Hypothalamus (tissue), 51 donors: ENCODE measurements at regions not wholly inside any gene's neighbourhood (a gene's known extent, or its start where the extent isn't known, plus 50 kb on each side); places are given as distances from the start of the nearest gene placed in this dataset.

Experiments used
- DNase-seq, 51 donors: peaks; one replicate each; lab custom pipeline; 2025; lab: John Stamatoyannopoulos, UW

DNA sequence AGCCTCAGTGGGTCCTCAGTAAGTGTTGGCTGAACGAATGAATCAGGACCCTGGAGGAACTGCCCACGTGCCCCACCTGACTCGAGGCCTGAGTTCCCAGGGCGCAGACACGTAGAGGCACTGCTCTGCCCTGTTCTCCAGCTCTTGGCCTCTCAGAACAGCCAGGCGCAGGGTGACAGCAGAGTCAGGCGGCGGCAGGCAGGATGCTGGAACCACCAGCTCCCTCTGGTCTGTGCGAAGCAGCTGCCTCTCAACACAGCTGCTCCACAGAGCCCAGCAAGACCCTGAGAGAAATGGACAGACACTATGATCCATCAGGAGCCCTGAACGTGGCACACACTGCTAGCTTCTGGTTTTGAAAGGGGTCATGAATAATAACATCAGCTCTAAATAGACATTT lies 53.1 kb upstream of the BCO1 start:
- DNase-seq: peak in 27 of 51 donors; percentile 2 to 75 (median 30)

DNA sequence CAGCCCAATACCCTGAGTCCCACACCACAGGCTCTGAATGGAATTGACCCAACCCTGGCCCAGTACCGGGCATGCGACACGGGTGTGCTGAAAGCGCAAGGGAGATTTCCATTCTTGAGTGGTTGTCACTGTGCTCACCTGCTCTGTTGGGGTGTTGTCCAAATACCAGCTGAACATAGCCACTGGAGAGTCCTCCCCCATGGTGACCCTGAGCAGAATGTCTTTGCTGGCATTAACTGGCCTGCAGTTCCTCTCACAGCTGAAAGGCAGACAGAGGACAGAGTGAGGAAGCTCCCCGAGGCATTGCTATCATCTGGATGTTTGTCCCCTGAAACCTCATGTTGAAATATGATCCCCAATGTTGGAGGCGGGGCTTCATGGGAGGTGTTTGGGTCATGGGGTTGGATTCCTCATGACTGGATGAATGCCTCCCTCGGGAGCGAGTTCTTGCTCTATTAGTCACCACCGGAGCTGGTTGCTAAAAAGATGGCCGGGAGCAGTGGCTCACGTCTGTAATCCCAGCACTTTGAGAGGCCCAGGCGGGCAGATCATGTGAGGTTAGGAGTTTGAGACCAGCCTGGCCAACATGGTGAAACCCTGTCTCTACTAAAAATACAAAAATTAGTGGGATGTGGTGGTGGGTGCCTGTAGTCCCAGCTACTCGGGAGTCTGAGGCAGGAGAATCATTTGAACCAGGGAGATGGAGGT lies 57.3 kb upstream of the BCO1 start:
- DNase-seq: peak in 1 of 51 donors; percentile 7

DNA sequence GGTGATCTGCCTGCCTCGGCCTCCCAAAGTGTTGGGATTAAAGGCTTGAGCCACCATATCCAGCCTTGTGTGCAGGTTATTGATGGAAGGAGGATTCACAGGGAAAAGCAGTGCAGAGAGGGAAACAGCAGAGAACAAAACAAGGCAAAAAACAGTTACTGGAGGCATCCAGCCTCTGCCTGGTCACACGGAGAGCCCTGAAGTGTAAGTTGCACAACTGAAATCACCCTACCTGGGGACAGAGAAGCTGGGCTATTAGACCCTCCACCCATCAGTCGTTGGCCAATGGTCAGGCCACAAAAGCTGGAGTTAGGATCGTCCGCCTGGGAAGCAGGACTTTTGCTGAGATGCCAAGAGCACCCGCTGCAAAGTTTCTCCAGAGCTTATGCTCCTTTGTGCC lies 57.9 kb upstream of the BCO1 start:
- DNase-seq: no peak

GRCh38 chr16:81179219-81179618 lies 59.3 kb upstream of the BCO1 start:
- no peak for DNase-seq

DNA sequence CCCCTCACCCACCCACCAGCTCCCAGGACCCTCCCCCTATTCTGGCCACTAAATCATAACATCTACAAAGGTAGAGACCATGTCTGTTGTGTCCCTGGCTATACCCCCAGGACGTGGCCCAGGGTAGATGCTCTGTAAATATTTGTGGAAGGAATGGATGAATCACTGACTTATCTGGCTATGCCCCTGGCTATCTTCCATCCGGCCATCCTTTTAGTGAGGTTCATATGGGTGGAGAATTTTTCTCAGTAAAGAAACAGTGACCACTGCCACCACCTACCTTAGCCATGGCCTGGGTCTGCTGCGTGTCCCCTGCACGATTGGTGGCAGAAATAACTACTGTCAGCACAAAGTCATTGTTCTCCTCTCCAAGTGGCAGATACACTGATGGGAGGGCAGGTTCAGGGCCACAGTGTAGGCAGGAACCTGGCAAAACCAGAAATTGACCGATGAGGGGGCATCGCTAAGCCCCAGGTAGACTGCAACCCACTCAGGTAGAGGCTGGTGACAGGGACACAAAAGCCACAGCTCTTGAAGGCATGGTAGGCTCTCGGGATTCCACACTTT lies 63.1 kb upstream of the BCO1 start:
- DNase-seq: no peak

- no peak for DNase-seq
Measured at GRCh38 chr16:81174644-81175324, 63.7 kb upstream of the BCO1 start.

DNA sequence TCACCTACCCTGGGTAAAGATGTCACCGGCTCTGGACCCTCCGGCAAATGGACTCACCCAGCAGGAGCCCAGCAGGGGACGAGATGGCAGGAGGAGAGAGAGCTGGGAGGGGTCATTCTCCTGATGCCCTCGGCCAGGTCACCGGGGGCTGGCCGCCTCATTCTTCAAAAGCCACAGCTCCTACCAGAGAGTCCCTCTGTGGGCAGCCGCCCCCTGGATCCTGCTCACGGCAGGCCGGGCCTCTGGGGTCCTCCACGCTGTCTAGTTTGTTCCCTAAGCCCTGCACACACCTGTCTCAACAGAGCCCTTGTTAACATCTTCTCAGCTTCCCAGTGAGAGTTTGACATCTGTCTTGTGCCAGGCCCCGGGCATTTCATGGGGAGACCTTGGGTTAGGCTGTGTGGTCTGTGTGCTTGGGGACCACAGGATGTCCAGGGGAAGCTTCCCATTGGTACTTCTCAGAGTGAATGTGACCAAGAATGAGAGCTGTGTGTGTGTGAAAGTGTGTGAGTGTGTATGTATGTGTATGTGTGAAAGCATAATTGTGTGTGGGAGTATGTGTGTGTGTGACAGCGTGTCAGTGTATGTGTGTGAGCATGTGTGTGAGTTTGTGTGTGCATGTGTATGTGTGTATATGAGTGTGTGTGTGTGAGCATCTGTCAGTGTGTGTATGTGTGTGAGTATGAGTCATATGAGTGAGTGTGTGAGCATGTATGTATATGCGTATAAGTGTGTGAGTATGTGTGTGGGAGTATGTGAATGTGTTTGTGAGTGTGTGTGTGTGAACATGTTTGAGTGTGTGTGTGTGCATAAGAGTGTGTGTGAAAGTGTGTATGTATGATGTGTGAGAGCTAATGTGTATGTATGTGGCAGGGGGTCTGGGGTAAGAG lies 65.5 kb upstream of the BCO1 start:
- DNase-seq: no peak

GRCh38 chr16:81170824-81171223 lies 67.7 kb upstream of the BCO1 start:
- DNase-seq: no peak

GRCh38 chr16:81168406-81168805 lies 70.1 kb upstream of the BCO1 start:
- no peak for DNase-seq

GRCh38 chr16:81167851-81168250 lies 70.6 kb upstream of the BCO1 start:
- no peak for DNase-seq

DNA sequence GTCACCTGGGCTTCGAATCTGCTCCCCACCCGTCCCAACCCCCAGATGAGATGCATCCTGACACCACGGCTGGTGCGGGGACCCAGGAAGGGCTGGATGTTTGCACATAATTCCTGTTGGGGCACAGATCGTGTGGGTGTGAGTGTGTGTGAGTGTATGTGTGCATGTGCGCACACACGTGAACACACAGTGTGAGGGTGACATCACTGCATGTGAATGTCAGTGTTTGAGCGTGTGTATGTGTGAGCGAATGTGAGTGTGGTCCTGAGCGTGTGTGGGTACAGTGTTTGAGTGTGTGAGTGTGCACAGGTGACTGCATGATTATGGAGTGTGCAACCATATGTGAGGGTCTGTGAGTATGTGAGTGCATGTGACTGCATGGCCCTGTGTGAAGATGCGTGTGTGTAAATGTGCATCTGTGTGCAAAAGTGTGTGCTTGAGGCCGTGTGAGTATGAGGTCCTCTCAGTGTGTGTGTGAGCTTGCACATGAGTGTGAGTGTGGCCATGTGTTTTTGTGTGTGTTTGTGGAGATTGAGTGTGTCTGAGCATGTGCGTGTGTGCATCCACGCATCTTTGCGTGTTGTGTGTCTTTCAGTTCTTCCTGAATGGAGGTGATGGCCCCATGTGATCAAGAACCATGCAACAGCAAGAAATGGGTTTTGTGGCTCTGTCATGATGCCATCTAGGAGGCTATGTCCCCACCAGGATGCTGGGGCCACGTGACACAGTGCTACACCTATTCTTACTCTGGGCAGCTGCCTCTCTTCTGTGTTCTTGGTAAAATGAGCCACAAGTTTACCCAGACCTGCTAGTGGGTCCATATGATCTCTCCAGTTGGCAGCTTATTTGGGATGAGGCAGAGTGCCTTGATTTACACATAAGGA lies 70.5 kb upstream of the GCSH start:
- DNase-seq: no peak

GRCh38 chr16:81165411-81166097 lies 69.4 kb upstream of the GCSH start:
- no peak for DNase-seq

DNA sequence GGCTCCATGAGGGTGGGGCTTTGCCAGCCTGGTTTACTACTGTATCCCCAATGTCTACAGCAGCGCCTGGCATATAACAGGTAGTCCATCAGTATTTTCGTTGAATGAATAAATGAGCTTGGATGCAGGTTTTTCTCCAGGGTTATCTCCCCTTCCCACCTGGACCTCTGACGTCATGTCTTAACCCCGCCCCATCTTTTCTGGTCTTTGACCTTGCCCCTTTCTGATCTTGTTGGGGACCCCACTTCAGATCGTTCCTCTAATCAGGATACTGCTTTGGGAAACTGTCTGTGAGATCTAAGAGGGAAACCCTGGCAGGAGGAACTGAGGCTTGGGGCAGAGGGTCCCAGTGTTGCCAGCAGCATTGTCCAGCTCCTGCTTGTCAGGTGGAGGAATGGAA lies 68.8 kb upstream of the GCSH start:
- DNase-seq: no peak

DNA sequence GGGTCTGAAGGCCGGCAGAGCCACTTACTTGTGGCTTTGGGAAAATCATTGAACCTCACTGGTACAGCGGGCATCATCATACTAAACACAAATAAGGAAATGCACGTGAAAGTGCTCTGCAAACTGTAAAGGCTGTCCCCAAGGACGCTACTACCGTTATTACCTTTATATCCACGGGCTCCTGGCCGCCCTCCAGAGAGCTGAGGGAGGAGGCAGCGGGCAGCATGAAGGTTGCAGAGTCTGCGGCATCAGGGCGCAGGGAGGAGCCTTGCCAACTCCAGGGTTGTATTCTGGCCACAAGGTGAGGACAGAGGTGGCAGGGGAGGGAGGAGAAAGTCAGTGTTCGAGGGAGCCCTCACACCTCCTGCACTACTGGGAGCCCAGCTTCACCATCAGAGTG lies 68.3 kb upstream of the GCSH start:
- DNase-seq: no peak

DNA sequence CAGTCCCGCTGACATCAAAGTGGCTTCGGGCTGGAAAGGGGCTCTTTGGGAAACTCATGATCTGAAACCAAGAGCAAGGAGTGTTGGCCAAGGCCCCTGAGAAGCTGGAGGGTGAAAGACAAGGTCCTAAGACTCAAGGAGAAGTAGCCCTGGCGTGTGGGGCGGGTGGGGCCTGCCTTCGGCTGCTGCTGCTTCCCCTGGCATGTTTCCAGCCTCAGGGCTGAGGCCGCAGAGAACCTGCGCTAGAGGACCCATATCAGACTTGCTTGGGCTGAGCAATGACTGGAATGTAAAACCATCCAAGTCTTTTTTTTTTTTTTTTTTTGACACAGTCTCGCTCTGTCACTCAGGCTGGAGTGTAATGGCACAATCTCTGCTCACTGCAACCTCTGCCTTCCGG lies 67.5 kb upstream of the GCSH start:
- no peak for DNase-seq

DNA sequence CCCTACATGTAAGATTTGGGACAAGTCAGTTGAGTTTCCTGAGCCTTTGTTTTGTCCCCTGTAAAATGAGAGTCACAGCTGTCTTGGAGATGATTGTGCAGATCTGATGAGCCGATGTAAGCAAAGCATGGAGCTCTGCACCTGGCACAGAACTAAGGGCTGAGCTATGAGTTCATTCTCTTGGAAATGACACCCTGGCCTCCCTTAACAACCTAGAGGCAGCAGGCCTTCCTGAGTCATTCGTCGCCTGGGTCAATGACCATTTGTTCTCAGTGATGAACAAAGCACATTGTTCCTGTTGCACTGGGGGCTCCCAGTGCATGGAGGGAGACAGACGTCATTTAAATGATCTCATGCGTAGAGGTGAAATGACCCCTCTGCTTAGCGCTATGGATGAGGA lies 62.8 kb upstream of the GCSH start:
- peak in 36 of 51 donors; percentile 4 to 78 (median 40) for DNase-seq

DNA sequence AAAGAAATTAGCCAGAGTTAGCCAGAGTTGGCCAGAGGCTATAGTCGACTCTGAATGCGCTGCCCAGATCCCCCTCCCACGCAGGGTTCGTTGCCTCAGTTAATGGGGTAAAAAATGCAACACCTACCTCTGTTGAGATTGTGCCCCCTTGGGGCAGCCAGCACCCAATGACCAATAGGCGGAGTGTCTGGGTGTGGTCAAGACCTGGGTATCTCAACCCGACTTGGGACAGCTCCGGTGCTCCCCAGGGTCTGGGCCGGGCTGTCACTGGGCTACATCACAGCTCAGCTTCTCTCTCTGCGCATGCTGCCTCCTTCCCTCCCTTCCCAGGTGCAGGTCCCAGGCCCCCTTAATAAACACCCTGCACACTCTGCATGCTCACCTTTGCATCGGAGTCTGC lies 59.6 kb upstream of the GCSH start:
- no peak for DNase-seq

DNA sequence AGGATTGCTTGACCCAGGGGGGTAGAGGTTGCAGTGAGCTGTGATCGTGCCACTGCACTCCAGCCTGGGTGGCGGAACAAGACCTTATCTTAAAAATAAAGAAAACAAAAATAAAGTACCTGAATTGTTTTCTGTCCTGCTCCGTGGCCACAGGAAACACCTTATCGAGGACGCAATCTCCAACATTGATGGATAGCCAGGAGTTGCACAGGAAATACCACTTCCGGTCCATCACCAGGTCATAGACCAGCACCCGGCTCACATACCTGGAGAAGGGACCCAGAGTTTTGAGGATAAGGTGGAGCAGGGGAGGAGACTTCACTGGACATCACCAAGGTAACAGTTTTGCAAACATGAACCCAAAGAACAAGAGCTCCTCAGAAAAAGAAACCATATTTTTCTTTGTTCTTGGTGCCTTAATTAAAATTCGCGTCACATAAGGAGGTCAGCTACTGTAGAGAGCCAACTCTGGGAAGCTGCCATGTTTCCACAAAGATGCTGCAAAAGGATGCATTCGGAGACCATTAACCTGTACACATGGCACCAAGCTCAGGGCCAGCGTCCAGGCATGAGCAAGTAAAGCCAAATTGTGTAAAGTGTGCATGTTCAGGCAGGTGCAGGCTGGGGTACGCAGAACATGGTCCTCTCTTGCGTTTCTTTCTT lies 55.6 kb upstream of the GCSH start:
- DNase-seq: peak in 7 of 51 donors; percentile 4 to 30 (median 13)

DNA sequence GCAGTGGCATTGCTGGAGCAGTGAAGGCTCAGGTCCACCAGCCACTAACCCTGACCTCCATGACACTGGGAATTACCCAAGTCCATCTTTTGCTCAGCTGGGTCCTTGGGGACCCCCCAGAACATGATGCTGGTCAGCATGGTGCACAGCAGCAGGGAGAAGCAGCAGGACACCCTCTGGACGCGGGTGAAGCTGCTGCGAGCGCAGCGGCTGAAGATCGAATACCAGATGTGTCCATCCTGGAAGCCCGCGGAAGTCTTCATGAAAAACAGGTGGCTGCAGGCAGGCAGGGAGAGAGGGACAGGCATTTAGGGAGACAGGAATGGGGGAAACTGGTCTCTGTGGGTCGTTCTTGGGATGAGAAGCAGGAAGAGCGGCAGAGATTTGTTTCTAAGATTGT lies 53.4 kb upstream of the GCSH start:
- no peak for DNase-seq
